ENCODE measurements at regions not wholly inside any gene's neighbourhood (a gene's known extent, or its start where the extent isn't known, plus 50 kb on each side); places are given as distances from the start of the nearest gene placed in this dataset.

DNA sequence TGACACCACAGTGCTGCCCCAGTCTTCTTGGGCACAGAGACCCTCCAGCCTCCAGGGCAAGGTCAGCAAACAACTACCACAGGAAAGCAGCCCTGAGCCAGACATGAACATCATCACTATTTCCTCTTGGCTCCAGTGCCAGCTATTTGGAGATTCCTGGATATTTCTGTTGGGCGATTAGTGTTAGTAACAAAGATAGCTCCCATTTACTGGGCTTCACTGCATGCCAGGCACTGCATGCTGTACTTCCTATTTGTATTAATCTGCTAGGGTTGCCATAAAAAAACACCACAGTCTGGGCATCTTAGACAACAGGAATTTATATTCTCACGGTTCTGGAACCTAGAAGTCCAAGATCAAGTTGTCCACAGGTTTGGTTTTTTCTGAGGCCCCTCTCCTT lies 255.1 kb upstream of the STT3B start:
- DNase-seq (ENCODE audit: low read depth in 3 of 3, low spot score in 1 of 3), result no peak

DNA sequence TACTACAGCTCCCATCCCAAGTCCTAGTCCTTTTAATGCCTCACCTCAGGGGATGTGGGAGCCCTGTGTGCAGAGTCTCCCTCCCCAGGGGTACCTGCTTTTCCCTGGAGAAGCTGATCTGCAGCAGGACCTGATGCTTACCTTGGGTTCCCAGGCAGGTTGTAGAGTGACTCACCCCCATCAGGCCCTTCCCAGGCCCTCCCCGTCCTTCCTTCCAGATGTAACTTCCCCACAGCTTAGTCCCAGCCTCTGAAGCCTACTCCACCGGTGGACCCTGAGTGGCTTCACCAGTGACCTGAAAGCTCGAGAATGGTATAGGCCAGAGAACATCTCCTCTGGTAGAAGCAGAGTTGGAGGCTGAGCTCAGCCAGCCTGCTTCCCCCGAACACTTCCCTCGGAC lies 254.2 kb upstream of the STT3B start:
- no peak for DNase-seq (ENCODE audit: low read depth in 3 of 3, low spot score in 1 of 3)

DNA sequence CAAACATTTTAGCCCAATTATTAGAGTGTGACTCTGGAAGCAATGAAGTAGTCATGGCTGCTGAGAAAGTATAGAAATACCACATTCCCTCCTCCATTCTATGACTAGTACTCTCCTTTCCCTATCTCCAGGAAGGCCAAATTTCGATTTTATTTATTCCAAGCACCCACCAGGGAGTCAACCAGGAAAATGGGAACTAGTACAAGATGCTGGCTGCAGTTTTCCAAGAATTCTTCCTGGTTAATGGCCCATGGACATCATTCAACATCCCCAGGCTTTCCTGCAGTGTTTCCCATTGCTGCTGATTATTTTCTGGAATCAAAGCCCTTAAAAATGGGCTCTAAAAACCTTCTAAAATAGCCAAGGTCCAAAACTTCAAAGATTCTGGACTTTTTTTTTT lies 247.9 kb upstream of the STT3B start:
- DNase-seq (ENCODE audit: low read depth in 3 of 3, low spot score in 1 of 3), result no peak

DNA sequence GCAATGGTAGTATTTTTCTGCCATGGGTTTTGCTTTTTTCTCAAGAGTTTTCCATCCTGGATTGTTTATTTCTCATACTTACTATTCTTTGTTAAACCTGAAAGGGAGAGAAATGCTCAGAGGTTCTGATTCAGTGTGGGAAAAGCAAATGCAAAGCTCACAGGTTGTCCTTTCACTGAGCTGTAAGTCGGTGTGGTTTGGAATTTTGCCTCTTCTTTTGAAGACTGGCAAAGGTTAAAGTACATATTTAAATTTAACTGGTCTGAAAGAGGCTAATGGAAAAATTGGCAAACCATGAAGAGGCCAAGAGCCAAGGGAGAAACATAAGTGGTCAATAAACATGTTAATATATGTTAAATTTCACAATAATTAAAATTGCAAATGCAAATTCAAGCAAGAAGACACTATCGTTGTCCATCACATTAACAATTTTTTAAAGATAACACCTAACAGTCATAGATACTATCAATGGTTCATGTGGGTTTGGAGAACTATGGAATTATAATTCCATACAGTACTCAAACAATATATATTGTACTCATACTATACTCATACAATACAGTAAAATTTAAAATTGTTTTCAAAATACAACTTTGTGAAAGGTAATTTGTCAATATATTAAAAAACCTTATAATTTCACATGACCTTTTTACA lies 246.8 kb upstream of the STT3B start:
- no peak for DNase-seq (ENCODE audit: low read depth in 3 of 3, low spot score in 1 of 3)

DNA sequence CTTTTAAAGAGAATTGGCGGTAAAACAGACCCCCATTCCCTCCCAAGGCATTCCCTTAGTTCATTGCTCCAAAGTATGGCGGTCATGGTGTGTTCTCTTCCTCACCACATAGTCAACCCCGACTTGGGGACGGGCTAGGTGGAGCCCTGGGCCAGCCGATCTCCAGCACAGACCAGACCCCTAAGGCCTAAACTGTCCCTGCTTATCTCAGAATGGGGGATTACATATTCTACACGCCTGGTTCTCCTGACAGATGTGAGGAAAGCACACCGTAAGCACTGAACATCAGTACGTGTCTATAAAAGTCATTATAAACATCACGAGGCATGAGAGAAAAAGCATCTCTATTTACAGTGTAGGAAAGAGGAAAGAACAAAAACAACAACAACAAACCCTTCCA lies 244.5 kb upstream of the STT3B start:
- no peak for DNase-seq (ENCODE audit: low read depth in 3 of 3, low spot score in 1 of 3)

DNA sequence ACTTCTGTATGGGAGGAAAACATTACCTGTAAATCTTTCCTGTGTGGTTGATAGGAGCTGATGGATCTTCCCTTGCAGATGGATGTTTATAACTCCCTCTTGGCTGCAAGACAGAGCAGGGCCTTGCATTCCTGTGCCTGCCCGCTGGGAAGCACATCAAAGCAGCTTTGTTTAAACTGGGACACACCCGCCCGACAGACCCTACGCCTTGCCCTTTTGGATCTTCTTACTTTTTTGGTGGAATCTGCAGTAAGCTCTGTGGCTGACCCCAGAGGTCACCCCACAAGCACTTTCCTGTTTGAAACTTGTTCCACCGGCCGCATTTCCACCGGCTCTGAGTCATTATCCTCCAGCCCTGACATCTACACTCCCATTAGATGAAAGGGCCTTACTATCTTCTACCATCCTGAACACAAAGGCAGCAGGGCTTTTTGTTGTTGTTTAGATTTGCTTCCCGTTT lies 244.1 kb upstream of the STT3B start:
- DNase-seq (ENCODE audit: low read depth in 3 of 3, low spot score in 1 of 3), result no peak

DNA sequence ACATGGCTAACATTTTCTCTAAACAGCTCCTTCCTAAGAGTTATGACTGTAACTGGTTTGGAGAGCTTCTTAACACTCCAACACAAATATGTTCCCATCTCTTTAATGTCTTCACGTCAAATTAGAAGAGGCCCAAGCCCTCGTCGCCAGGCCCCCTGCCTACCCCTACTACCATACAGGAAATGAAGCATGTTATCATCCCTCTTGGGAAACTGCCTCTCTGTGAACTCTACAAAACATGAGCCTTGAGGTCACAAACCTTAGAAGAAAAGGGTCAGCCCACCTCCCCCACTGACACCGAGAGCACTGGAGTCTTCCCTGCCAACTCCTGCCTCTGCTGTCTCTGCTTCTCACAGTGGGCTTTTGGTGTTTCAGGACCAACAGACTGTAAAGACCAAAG lies 243.1 kb upstream of the STT3B start:
- no peak for DNase-seq (ENCODE audit: low read depth in 3 of 3, low spot score in 1 of 3)

DNA sequence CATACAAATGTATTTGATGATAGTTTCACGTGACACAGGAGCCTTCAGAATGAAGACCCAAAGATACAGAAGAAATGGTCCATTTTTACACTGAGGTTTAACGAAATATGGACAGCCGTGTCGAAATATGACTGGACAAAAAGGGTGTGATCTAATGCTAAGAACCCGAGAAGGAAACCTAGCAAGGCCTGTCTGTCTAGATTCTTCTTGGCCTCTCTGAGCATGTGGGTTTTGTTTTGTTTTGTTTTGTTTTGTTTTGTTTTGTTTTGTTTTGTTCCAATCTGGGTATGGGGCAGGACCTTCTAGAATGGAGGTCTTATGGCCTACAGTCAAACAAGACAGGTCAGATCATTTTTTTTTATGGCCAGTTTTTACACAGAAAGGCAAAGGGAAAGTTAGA lies 242.7 kb upstream of the STT3B start:
- DNase-seq (ENCODE audit: low read depth in 3 of 3, low spot score in 1 of 3), result no peak

DNA sequence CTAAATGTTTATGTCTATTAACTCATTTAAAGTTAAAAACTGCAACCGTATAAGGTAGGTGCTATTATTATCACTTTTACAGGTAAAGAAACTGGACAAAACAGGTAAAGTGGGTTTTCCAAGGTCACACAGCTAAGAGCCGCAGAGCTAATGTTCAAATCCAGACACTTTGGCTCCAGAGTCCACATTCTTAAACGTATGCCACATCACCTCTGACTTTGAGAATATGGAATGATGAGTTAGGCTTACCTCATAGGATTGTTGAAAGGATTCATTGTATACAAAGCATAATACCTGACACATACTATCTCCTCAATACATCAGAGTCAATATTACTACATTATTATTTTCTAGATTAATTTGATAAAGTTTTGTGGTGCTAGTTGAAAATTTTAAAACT lies 240.9 kb upstream of the STT3B start:
- DNase-seq (ENCODE audit: low read depth in 3 of 3, low spot score in 1 of 3), result no peak

DNA sequence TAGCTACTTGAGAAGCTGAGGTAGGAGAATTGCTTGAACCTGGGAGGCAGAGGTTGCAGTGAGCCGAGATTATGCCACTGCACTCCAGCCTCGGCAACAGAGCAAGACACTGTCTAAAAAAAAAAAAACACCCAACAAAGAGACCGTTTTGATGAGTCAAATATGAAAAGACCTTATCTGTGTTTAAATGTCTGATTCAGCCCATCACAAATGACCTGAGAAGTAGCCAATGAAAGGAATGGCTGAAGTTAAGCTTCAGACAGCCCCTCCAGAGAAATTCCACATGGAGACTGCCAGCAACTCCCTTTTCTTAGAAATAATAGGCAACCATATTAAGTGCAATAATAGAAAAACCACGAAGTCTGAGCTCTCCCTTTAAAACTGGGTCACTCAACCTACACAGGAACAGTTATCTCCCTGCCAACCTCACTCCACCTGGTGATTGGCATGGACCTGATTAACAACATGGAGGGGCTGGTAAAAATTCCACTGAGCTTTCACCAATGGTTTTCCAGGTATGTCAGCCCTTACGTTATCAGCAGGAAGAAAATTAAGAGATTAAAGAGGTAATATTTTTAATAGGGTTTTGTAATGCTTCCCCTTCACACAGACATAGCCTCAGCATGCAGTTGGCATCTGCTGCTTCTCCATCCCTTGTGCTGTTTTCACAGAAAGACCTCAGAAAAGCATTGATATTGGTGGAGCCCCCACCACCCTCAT lies 238.1 kb upstream of the STT3B start:
- DNase-seq (ENCODE audit: low read depth in 3 of 3, low spot score in 1 of 3), result no peak

DNA sequence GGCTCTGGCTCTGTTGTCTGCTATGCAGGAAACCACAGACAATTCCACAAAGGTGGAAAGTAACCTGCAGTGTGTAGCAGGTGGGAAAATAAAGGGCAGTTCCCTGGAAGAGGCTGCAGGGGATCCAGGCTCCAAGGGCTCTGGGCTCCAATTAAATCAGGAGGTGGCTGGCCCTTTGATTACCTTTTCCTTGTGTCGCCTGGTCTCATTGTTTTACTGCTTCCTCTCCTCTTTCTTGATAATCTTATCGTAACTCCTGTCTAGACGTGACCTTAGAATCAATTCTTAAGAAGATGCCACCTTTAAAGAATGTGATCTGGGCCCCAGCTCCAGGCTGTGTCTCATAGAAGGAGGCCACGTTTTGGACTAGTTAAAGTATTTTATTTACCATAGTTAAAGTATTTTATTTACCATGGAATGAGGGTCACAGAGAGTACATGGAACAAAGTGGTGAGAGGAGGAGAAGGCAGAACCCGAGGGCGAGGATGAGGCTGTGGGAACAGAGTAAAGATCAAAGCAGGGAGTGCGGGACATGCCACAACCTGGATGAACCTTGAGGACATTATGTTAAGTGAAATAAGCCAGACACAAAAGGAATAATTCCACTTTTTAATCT lies 237.5 kb upstream of the STT3B start:
- no peak for DNase-seq (ENCODE audit: low read depth in 3 of 3, low spot score in 1 of 3)

DNA sequence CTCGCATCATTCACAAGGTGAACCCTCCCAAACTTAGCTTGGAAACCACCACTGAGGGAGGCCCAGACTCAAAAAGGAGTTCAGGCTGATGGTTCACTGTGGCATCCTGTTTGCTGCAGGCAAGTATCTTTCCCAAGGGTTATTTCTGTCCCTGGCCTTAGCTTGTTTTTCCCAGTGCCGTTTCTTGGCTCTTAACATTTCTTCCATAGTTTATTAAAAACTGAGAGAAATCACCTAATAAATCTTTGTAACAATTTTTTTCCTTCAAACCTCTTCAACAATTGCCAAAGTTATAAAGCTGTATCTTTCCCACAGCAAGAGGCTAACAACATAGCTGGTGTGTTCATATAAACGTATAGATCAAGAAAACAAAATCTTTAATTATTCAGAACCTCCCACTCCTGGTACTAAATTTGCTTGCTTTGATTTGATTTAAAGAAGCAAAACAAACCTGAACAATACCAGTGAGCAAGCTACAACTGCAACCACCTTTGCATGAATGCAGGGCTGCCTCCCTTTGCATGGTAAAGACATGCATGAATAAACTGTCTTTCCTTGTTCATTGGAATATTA lies 234.9 kb upstream of the STT3B start:
- DNase-seq (ENCODE audit: low read depth in 3 of 3, low spot score in 1 of 3), result no peak

DNA sequence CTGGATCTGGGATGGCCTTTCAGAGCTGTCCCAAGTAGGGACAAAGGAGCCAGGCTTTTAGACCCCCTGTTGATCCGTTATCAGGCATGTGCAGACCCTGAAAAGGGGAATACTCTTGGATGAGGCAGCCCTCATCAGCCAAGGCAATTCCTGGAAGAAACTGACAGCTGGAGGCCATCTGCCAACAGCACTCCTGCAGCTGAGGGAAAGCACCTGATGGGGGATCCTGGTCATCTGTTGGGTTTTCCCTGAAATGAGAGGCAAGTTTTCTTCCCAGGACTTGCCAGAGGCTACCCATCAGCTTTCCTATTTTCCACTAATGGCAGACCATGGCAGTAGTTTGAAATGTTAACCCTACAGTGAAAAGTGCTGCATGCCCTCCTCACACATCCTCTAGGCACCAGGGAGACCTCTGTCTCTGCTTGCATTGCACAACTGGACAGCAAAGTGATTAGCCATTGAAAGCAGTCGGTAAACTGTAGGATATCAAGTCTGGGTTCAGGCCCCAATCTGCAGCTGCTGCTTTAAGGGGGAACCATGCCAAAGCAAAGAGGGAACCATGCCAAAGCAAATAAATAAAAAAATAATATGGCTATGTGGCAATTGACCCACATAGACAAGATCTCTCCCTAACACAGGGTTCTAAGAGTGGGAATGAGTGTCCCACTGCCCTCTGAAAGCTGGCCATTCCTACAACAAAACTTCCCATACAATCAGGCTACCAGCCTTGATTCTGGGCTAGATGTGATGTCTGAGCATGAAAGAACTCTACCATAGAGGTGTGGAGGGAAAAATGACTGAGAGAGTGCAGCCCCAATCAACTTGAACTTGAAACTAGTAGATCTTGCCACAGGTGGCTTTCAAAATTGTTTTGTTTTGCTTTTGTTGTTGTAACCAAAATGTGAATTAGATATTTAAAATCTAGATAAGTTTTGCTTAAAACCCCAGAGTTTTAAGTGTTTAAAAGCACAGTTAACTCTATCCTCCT lies 232.0 kb upstream of the STT3B start:
- DNase-seq (ENCODE audit: low read depth in 3 of 3, low spot score in 1 of 3), result no peak

DNA sequence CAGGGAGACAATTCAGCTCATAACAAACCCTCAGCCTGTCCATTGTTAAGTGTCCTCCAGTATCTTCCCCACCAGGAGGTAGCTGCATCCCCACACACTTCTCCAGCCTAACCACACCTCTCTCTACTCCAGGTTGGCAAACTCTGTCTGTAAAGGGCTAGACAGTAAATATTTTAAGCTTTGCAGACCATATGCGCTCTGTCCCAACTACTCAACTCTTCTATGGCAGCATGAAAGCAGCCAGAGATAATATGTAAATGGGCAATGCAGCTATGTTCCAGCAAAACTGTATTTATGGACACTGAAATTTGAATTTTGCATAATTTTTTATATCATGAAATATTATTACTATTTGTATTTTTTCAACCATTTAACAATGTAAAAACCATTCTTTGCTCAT lies 230.4 kb upstream of the STT3B start:
- DNase-seq (ENCODE audit: low read depth in 3 of 3, low spot score in 1 of 3), result no peak

DNA sequence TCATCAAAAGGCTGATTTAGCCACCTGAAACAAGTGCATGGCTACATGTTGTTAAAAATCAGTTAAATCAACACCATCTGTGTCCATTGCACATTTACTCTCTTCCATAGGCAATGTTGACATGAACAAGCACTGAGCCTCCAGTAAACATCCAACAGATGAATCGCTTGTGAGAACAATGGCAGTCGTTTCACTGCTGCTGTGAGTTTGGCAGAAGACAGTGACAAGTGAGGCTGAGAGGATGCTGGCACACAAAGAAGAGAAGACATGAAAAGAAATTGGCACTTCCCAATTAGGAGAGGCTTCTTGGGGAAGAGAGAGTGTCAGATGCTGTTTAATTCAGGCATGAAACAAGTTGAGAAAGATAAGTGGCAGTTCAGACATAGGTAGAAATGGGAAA lies 227.4 kb upstream of the STT3B start:
- no peak for DNase-seq (ENCODE audit: low read depth in 3 of 3, low spot score in 1 of 3)

DNA sequence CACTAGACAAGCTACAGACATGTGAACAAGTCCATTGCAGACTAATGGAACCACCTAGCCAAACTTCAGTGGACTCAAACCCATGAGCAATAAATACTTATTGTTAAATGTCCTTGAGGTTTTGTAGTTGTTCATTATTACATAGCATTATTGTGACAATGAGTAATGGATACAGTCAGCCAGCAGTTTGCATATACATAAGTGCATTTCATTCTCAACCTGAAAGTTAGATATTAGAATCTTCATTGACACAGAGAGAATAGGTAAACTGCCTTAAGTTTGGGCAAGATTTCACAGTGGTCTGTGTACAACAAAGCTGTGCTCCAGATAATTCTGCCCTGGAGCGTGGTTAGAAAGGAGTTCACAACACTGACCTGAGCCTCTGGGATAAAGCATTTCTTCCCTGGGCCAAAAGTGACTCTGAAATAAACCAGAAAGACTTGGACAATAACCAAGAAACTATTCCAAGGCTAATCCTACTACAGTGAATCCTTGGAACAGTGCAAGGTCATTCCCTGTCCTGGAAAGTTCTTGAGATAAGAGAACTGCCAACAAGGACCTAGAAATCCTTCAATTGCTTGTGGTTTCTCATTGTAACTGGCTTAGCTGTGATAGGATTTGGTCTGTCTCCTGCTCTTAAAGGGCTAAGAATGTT lies 225.5 kb upstream of the STT3B start:
- no peak for DNase-seq (ENCODE audit: low read depth in 3 of 3, low spot score in 1 of 3)

DNA sequence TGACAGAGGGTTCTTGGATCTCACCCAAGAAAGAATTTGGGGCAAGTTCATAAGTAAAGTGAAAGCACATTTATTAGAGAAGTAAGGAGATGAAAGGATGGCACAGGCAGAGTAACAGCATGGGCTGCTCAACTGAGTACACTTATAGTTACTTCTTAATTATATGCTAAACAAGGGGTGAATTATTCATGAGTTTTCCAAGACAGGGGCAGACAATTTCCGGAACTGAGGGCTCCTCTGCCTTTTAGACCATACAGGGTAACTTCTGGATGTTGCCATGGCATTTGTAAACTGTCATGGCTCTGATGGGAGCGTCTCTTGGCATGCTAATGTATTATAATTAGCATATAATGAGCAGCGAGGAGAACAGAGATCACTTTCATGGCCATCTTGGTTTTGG lies 221.2 kb upstream of the STT3B start:
- no peak for DNase-seq (ENCODE audit: low read depth in 3 of 3, low spot score in 1 of 3)

DNA sequence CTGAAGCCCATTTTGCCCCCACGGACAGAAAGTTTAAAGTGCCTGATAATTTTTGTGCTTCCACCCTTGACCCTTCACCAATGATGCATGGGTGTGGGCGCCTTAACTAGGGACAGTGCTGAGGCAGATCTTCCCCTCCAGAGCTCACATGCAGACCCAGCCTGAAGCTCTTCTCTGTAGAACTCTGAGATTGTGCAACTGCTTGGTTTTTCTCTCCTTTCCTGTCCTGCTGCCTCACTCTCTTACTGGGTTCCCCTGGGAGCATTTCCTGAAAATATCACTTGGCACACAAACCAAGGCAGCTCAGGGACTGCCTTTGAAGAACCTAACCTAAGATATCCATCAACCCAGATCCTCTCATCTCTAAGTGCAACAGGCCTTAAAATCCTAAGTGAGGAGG lies 220.3 kb upstream of the STT3B start:
- no peak for DNase-seq (ENCODE audit: low read depth in 3 of 3, low spot score in 1 of 3)

DNA sequence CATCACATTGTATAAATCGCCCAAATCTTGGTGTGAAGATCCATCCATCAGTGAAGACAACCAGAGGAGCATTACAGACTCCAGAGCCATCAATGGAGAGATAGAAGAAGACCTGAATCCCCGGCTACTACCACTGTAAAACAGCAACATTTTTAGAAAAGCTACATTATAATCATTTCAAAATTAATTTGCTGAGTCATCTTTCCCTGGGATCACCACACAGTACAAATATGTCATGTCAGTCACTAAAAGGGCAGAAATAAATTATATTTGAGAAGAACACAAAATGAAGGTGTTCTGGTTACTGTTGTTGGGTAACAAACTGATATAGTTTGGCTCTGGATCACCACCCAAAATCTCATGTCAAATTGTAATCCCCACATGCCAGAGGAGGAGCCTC lies 218.5 kb upstream of the STT3B start:
- DNase-seq (ENCODE audit: low read depth in 3 of 3, low spot score in 1 of 3), result no peak

DNA sequence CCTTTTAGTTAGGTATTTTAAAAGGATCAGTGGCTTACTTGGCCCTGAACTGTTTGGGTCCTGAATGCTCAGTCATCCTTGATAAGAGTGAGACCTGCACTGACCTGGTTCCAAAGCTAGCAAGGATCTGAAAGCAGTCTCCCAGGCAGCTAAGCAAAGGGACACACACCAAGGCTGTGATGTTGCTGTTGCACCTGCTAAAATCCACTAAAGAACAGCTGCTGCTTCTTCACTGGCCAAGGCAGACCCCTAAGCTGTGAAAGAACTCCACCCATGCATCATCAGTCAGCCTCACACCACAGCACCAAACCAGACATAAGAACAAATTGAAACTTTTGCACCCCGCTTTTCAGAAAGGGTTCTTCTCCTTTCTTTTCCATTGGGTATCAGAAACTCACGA lies 213.4 kb upstream of the STT3B start:
- no peak for DNase-seq (ENCODE audit: low read depth in 3 of 3, low spot score in 1 of 3)

DNA sequence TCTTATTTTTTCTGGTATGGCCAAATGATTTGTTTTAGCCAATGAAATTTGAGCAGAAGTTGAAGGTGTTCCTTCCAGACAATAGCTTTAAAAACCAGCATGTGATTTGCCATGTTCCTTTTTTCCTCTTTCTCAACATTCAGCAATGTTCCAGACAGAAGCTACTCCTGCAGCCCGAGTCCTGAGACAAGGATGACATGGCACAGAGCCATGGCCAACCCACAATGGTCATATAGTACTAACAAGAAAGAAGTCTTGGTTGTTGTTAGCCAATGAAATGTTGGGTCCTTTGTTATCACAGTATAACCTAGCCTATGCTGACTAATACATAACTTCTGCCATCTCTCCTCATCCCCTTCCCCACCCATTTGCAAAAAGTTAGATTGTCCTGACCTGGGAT lies 211.1 kb upstream of the STT3B start:
- DNase-seq (ENCODE audit: low read depth in 3 of 3, low spot score in 1 of 3), result no peak

Data from stimulated activated CD4-positive, alpha-beta T cell treated with anti-CD3 and anti-CD28 coated beads, TNF-alpha, amount 100 ng/mL, for 1 hour (primary cell).